HG03378 (cell line): ENCODE measurements at regions not wholly inside any gene's neighbourhood (a gene's known extent, or its start where the extent isn't known, plus 50 kb on each side); places are given as distances from the start of the nearest gene placed in this dataset.
"Not testable (repeated sequence)": the region's sequence is repeated elsewhere in the genome, so short reads cannot be mapped to it uniquely, and the experiment has no call there.

ENCODE experiments used
- ATAC-seq: cut with Tn5 transposase; IDR thresholded peaks from one replicate; pipeline ENCODE4 v1.9.1; 2021; ENCODE audit warnings: mild to moderate bottlenecking, moderate library complexity; ENCODE audit not compliant: unreplicated experiment

GRCh38 chr4:20062054-20062453, 189.7 kb upstream of the SLIT2 start:
- ATAC-seq: no peak

- no peak for ATAC-seq
These were observed 200.9 kb upstream of the SLIT2 start for GRCh38 chr4:20050768-20051167.

GRCh38 chr4:20049889-20050288, 201.8 kb upstream of the SLIT2 start:
- no peak for ATAC-seq

- no peak for ATAC-seq
These were observed 204.6 kb upstream of the SLIT2 start for GRCh38 chr4:20046931-20047677.

DNA sequence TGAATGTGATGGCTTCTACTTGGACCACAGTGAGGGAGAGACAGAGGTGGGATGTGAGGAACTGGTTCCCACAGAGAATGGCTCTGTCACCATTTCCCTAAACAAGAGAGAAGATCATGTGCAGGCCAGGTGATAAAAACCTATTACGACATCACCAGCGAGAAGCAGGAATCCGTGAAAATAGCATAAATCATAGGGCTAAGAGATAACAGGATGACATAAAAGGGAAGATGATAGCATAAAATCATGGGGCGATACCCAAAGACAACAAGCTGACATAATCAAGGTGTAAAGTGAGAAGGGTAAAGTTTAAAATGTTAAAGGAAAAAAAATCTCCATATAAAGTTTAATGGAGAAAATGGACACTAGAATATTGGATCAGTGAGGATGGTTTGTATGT, 205.5 kb upstream of the SLIT2 start:
- ATAC-seq: no peak

DNA sequence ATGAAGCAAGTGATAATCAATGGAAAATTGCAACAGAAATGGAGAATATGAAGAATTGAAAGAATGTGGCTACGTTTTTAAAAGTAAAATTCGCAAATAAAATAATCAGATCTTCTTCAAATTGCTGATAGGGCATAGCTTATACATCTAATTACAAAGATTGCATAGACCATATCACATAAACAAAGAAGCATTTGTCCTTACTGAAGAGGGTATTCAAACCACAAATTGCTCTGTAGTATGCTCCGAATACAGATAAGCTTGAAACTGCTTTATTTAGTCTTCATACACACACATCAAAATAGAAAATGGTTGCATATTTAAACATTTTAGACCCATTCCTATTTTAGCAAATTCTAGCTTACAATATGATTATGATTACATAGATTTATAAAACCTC, 206.7 kb upstream of the SLIT2 start:
- no peak for ATAC-seq

DNA sequence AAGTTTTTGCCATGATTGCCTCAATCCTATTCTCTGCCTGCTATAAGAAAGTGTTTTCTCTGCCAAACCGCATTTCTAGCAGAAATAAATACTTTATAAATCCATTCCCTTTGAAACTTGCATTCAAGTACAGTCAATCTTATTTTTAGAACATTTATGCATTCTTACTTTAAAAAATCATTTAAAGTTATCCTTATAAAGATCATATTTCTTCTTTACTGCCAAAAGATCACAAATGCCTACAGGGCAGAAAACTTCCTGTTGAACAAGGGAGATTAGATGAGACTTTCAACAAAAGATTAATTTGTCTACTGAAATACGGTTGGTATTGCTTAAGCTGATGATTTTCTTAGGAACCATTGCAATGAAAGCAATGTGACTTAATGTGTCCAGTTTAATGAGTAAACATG, 207.2 kb upstream of the SLIT2 start:
- no peak for ATAC-seq

DNA sequence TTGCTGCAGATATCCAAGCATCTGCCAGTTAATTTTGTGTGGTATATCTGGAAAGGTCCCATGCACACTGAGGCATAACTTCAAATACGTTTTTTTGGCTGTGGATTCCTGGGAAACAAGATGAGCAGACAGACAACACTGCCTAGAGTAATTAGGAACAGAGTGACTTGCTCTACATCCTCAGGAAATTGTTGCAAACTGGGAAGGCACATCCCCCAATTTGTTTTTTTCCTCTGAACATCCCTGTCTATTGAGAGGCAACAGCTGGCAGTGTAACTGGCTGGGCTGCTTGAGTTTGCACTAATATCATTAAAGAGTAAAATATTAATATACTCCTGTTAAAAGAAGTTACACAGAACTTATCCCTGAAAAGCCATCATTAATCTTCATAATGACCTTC, 207.7 kb upstream of the SLIT2 start:
- no peak for ATAC-seq

GRCh38 chr4:20042769-20043168, 208.9 kb upstream of the SLIT2 start:
- no peak for ATAC-seq

DNA sequence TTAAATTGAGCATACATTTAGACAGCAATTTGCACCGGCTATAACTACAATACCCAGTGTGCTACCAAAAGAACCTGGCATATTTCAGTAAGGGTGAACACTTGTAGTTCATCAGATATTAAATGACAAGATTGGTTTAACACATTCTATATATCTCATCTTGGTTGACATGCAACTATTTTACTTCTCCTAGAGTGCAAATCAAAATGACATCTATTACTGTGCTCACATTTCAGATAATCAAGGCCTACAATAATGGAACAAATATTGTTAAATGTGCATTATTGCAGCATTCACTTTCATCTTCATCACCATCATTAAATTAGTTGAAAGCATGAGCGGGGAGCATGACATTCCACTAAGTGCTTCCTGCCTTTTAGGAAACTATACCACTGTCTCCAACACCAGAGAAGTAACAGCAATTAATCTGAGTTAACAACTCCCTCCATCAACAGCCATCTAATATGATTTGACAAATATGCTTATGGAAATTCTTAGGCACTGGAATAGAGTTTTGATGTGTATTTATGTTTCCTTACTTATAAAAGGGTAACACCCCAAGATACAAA, 209.8 kb upstream of the SLIT2 start:
- ATAC-seq: no peak

- ATAC-seq: no peak
These were observed 214.0 kb upstream of the SLIT2 start for GRCh38 chr4:20037745-20038144.

DNA sequence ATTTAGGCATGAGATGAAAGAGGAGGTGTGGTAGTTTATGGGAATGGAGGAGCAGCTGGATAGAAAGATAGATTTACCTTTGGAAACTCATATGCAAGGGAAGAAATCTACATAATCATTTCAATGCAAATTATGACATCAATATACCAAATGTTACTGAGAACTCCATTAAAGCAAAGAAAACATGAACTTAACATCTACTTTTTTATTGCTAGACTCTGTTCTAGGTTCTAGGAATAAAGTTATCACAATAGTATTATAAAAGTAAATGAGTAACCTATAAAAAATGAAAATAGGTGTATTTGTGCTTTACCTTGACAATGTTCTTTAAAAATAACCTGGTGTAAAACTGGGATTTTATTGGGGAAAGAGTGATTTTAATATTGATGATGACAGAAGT, 221.6 kb upstream of the SLIT2 start:
- ATAC-seq: no peak

DNA sequence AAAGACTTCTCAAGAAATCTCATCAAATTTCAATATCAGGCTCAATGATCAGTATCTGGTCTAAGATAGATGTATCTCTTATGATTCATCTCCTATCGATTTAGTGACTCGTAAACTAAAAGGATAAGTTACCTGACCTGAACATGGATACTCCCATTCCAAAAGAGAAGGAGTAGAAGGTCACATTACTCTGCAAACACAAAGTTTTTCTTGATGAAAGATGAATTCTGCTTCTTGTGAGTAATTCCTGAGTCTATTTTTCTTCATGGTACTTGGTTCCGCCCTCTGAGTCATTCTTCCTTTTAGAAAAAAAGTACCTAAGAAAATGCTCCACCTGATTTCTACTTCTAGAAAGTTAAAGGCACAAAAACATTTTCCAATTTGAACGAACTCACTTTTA, 223.1 kb upstream of the SLIT2 start:
- ATAC-seq: no peak

DNA sequence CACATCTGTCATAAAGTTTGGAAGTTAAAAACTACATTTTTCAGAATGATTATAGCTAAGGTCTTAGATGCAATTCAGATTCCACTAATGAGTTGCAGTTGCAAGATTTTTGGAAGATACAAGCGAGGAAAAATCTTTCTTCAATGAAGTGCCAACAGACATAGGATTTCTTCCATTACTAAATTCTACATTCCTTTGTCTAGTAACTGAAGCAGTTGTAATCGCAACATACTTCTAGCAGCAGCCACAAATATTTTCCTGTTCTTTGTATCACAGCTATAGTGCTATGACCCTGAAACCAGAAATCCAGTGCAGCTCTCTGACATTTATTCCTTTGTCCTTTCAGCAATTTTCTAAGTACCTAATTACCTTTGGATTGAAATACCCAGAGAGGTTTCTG, 225.2 kb upstream of the SLIT2 start:
- no peak for ATAC-seq

- no peak for ATAC-seq
These were observed 229.2 kb upstream of the SLIT2 start for GRCh38 chr4:20022471-20022870.

GRCh38 chr4:20020056-20020455, 231.6 kb upstream of the SLIT2 start:
- no peak for ATAC-seq

DNA sequence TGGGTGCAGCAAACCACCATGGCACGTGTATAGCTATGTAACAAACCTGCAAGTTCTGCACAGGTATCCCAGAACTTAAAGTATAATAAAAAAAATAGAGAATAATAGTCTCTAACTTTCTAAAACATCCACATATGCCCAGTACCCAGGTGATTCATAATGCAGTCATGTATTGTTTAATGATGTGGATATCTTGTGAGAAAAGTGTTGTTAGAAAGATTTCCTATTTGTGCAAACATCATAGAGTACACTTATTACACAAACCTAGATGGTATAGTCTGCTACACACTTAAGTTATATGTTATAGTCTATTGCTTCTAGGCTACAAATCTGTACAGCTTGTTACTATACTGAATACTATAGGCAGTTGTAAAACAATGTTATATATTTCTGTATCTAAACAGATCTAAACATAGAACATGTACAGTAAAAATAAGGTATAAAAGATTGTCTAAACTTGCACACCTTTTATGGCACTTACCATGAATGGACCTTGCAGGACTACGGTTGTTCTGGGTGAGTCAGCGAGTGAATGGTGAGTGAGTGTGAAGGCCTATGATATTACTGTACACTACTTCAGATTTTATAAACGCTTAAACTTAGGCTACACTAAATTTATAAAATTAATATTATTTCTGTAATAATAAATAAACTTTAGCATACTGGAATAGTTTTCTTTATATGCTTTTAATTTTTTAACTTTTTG, 232.2 kb upstream of the SLIT2 start:
- ATAC-seq: no peak

DNA sequence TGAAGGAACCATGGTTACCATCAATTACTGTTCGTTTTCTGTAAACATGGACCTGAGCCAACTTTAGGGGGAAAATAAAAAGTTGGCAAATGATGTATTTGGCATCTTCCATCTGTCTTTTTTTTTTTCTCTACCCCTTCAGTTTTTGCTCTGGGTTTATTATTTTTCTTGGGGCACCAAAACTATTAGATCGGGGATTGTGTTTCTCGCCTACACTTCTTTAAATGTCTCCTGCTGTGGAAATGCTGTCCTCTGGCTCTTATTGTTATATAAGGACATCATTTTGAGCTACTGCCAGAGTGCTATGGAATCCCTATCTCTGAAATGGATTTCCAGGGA, 234.0 kb upstream of the SLIT2 start:
- no peak for ATAC-seq

GRCh38 chr4:20017070-20017776, 234.5 kb upstream of the SLIT2 start:
- no peak for ATAC-seq

- no peak for ATAC-seq
These were observed 236.0 kb upstream of the SLIT2 start for GRCh38 chr4:20015636-20016224.

DNA sequence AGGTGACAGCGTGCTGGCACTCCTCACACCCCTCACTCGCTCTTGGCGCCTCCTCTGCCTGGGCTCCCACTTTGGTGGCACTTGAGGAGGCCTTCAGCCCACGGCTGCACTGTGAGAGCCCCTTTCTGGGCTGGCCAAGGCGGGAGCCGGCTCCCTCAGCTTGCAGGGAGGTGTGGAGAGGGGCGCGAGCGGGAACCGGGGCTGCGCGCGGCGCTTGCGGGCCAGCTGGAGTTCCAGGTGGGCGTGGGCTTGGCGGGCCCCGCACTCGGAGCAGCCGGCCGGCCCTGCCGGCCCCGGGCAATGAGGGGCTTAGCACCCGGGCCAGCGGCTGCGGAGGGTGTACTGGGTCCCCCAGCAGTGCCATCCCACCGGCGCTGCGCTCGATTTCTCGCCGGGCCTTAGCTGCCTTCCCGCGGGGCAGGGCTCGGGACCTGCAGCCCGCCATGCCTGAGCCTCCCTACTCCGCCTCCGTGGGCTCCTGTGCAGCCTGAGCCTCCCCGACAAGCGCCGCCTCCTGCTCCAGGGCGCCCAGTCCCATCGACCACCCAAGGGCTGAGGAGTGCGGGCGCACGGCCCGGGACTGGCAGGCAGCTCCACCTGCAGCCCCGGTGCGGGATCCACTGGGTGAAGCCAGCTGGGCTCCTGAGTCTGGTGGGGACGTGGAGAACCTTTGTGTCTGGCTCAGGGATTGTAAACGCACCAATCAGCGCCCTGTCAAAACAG, 247.7 kb upstream of the SLIT2 start:
- ATAC-seq: not testable (repeated sequence)
